Suppressor macrophage treated with lipopolysaccharide for 1 hour (primary cell): ENCODE measurements at regions not wholly inside any gene's neighbourhood (a gene's known extent, or its start where the extent isn't known, plus 50 kb on each side); places are given as distances from the start of the nearest gene placed in this dataset.
"Not testable (repeated sequence)": the region's sequence is repeated elsewhere in the genome, so short reads cannot be mapped to it uniquely, and the experiment has no call there.

Experiments
- DNase-seq, 3 donors: peaks; one replicate each; pipeline ENCODE4 v3.0.0-alpha.2; 2020 to 2022

DNA sequence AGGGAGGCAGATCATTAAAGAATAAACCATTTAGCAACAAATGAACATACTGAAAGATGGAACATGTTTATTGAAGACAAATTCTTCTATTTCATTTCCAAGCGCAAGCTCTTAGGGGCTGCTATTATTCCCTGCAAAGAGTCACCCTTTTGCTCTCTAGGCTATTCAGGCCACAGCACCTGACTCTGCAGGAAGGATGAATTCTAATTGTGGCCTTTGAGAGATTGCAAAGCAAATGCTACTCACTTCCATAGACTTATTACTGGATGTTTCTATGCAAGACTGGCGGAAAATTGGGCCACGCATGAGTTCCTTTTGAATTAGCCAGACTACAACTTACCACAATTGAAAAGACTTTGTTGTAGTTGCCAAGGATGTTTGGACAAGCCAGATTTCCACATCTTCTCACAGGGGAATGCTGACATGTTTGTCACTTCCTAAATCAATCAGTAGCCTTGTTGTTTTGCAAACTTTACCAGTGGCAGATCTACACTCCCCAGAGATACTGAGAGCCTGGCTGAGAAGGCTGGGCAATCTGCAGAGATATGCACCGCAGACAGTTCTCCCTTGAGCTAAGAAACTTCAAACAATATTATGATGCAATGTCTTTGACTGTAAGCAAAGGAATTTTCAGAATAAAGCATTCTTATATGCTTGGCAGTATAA, 334.3 kb upstream of the SYT1 start:
- DNase-seq: no peak

DNA sequence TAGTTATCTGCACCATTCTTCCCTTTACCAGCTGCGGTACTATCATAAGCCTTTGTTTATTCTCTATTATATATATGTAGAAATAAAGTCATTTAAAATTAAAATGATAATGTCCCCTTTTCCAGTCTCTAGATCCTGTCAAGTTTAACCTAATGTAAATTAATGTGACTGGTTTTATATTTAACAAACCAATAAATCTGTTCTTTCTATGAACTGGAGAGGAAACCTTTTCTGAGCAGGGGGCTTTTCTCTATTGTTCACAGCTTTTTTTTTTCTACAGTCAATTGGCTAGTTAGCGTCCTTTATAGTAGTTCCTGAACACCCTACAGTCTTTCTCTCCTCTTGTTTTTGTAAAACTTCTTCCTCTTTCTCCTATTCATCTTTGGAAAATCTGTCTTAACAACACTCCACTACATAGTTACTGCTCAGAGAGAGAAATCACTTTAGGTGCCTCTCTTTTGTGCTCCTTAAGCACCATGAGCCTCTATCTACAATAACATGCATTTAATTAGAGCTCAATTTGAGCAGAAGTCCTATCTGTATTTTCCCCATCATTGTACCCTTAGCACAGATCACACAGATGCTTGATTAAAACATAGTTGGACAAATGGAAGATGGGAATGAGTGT, 332.6 kb upstream of the SYT1 start:
- no peak for DNase-seq

DNA sequence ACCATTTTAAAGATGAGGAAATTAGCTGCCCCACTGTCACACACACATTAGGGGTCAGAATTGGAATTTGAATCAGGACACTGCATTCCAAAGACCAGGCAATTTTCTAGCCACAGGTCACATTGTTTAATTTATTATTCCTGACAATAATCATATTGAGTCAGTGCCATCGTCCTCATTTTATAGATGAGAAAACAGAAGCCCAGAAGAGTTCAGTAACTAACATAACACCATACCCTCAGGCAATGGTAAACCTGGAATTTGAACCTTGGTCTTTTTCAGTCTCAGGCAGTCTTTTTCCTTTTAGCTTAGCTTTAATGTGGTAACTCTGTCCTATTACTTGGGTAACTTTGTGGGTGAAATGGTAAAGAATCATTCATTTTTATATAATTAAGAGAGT, 330.3 kb upstream of the SYT1 start:
- DNase-seq: no peak

DNA sequence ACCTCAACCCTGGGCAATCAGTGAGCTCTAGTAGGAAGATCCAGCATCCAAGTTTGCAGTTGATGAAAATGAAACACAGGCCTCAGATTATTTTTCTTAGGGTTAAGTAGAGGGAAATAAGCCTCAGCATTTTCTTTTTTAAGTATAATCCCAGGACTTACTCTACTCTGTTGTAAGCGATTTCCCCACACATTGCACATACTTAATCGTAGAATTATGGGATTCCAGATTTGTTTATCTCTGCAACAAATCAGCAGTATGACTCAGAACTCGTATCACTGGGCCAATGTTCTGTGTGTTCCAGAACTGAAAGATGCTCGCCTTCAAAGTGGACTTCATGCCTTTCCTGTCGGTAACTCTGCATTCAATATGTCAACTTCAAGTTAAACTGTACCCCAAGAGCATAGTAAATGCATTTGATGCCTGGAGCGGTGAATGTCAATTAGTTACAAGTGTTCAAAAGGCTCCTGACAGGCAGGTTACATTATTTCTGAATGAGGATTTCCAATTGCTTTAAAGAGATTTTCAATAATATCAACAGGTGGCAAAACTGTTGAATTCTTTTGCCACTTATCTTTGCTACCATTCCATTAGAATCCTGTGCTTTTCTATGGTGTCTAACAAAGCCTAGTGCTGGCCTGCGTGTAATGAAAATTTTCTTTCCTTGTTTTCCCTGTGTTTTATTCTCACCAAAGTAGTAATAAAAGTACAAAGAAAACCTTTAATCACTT, 323.8 kb upstream of the SYT1 start:
- DNase-seq: no peak

DNA sequence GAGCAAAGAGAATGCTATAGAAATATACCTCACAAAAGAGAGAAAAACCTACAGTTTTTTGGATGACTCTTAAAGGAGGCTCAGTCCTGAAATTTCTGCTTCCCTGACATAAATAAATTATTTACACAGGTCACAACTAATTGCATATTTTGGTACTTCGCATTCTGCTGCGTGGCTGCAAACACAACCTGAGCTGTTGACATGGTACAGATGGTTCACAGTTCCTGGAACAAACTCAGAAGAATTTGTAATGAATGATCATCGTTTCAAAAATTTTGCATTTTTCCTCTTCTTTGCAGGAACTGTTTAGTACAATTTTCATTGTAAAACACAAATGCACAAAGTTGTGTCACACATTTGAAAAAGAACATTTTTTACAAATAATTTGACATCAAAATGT, 313.7 kb upstream of the SYT1 start:
- no peak for DNase-seq

DNA sequence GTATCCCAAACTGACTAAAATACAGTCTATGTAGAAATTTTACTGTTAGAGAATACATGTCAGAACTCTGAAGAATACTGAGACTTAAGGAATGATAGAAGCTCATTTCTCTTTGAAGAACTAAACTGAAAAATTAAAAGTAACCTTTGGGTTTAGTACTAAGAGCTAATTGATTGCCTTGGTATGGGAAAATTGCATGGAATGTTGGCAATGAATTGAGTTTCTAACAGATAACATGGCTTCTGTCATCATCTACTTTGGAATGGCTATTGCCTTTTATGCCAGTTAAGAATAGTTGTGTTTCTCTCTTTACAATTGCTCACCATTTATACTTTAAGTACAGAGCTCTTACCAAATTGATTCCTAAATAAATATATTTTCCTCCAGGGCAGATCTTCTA, 308.8 kb upstream of the SYT1 start:
- no peak for DNase-seq

DNA sequence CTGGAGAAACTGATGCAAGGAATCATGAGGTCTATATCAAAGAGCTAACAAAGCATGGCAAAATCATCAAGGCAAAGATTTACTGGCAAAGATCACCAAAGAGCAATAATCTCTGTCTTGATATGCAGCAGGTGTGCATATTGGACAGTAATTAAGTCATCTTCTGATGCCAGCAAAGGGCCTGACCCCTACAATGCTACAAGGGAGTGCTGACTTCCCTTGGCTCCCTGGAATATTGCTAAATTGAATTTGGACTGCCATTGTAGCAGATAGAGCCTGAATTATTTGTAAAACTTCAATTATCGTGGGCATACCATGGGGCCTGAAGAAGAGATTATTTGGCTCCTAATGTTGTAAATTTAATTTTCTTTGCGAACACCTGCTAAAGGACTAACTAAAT, 307.9 kb upstream of the SYT1 start:
- no peak for DNase-seq

DNA sequence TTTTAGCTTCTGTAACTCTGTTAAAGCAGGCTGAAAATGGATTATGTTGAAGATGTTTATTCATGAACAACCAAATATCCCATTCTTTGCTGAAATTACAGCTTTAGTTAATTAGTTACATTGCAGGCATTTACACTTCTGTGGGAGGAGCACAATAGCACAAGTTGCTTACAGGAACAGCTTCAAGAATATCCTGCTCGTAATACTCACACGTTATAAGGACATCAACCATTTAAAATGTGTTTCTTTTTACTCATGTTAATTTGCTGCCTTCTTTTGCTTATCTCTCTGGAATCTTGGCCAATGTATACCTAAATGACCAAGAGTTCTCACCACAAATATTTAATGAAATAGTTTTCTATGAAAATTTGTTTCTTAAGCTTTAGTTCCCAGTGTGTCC, 305.2 kb upstream of the SYT1 start:
- DNase-seq: no peak

DNA sequence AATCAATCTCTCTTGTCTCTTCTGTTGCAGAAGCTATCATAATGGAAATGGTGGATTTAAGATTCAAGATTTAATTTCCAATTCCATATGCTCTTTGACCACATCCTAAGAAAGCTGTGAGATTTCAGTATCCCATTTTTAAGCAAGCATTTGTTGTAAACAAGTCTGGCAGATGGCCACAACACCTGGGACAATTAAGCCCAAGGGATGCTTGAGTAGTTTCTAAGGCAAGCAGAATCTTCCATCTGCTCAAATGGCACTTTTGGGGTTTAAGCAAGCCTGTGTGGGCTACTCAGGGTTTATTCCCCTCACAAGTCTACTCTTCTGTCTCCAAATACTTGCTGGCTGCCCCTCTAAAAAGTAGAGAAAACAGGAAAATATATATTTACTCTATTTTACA, 304.7 kb upstream of the SYT1 start:
- DNase-seq: no peak

DNA sequence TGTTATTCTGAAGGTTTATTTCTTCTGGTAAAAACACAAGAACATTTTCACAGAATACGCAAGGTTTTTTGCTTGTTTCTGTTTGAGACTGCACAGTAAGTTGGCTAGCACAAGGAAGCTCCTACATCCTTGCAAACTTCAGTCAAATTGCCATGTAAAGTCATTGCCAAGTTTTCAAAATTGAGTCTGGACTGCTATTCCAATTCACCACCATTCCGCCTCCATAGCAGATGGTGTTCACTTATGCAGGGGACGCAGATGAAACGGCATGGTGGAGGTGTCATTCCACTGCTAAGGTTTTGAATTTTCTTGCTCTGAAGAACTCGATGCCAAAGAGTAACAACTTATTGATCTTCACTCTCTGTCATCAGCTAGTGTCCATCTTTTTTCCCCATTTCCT, 303.9 kb upstream of the SYT1 start:
- DNase-seq: no peak

DNA sequence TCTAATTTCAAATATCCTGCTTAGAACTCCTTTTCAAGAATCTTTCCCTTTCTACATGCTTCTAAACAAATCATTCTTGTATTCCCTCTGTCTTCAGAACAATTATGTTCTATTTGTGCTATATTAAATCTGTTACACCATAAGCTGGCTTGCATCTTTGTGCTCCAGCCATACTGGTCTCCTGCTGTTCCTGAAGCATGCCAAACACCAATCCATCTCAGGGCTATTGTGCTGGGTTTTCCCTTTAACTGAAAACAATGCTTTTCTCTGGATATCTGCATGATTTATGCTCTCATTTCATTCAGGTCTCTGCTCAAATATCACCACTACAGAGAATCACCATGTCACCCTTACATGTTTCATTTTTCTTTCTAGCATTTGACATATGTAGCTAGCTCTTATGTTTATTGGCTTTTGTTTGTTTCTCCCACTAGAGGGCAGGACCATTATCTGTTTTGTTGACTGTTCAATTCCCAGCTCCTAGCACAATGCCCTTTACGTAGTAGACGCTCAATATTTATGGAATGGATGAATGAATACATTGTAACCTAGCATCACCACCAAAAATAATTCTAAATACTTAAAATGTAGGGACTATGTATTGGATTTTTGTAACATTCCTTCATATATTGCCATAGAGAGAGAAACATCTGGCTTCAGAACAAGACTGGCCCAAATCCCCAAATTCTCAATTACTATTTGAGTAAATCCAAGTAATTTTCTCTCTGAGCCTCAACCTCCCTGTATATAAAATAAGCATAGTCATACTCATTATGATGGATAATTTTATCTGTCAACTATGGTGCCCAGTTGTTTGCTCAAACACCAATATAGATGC, 302.0 kb upstream of the SYT1 start:
- no peak for DNase-seq

DNA sequence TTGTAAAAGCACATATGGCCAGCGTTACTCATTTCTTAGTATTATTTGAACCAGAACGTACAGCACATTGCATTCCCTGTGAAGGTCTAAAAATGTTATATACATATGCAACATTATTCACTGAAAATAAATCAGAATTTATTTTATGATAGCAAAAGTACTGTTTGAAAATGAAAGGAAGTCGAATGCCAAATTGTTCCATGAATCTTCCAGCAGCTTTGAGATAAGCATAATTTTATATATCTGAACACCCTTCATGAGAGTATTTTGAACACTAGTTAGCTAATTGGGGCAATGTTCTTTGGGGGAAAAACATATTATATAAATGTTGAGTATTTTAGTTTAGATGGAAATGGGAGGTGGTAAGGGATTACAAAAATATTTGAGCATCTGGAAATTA, 300.7 kb upstream of the SYT1 start:
- DNase-seq: no peak

DNA sequence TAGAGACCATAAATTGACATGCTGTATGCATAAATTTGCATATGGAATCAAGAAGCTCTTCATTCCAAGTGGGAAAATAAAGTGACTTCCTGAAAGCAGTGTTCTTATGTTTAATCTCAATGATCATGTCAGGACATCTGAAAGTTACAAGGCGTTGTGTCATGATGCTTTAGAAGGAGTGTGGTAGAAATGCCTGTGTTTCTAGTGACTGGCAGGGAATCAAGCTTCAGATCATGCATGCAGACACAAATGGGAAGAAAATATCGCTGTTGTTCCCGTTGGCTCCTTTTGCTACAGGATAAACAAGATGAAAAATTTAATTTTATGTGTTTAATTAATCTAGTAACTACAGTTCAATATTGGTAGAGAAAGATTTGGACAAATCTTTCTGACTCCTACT, 298.1 kb upstream of the SYT1 start:
- DNase-seq: no peak

DNA sequence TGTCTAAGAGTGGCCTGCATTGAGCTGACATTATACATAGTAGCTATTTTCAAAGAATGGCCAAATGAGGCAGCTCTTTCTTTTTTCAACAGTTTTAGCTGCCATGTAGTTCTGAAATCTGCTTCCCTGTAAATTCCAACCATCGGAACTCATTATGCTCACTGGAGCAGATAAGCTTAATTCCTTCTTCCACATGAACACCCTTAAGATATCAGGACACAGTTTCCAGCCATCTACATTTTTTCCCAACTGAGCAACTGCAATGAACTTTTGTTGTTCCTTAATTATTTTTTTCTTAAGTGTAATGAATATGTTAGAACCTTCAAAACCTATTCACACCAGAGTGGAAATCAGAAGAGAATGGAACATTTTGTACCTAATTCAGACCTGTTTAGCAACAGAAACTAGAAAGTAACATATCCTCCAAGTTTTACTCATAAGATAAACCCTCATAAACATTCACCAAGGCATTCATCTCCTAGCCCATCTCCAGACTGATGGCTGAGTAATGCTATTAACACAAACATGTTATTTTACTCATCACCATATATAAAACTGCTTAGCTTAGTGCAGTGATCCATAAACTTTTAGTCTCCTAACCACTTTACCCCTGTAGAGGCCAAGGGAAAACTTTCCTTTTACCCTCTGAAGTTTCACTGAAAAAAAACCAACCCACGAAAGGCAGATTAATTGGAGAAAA, 296.1 kb upstream of the SYT1 start:
- DNase-seq: no peak

DNA sequence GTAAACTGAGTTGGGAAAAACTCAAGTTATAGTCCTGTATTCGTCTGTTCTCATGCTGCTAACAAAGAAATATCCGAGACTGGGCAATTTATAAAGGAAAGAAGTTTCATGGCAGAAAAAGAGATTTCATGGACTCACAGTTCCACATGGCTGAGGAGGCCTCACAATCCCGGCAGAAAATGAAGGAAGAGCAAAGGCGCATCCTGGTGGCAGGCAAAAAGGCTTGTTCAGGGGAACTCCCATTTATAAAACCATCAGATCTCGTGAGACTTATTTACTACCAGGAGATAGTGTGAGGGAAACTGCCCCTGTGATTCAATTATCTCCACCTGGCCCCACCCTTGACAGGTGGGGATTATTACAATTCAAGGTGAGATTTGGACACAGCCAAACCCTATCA, 292.6 kb upstream of the SYT1 start:
- no peak for DNase-seq

DNA sequence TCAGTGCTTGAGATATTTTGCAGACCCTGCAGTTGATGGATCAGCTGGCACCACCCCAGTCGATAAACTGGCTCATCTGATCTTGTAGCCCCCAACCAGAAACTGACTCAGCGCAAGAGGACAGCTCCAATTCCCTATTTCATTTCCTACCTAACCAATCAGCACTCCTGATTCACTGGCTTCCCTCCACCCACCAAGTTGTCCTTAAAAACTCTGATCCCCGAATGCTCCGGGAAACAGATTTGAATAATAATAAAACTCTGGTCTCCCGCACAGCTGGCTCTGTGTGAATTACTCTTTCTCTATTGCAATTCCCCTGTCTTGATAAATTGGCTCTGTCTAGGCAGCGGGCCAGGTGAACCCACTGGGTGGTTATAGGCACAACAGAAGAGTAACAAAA, 289.4 kb upstream of the SYT1 start:
- DNase-seq: not testable (repeated sequence)

DNA sequence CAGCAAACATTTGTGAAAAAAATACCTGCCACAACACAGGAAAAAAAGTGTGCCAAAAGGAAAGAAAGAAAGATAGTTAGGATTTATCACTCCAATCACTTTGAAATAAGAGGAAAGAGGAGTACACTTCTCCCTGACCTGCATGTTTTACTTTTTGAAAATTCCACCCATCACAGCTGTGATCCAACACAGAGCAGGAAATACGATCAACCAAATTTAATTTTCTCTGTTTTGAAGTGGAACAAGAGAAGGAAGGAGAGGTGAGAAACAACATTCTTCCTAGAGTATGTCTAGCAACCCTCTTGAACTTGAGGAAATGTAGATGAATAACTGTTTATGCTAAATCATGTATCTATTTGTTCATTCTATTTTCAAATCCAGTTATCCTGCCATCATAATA, 284.7 kb upstream of the SYT1 start:
- DNase-seq: no peak

DNA sequence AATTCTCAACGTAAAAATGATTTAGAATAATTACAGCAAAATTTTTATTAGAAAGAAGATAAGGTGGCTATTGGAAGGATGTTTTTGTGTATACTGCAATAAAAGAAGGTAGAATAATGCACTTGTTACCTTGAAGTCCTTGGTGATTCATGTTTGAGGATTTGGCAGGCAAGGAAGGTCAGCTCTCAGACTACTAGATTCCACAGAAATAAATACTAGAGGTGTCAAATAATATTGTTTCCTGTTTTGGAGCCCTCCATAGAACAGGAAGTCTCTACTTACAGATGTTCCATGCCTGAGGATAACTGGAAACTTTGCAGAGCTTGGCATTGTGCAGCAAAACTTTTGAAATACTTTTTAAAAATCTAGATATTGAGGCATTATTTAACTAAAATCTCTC, 284.3 kb upstream of the SYT1 start:
- no peak for DNase-seq

DNA sequence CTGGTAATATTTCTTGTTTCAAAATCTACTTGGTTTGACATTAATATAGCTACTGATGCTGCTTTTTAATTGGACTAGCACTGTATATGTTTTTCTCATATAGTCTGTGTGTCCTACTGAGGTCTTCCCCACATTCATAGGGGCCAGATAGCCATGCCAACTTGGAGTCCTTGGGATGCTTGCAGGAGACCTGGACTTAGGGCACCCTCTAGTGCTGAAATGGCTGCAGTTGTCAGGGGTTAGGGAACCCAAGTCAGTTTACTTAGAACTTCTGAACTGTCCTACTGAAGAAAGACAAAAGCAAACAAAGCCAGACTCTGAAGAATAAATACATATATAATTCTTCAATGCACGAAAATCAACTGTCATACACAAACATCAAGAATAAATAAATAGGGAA, 279.9 kb upstream of the SYT1 start:
- peak in 1 of 3 donors; percentile 6 for DNase-seq

DNA sequence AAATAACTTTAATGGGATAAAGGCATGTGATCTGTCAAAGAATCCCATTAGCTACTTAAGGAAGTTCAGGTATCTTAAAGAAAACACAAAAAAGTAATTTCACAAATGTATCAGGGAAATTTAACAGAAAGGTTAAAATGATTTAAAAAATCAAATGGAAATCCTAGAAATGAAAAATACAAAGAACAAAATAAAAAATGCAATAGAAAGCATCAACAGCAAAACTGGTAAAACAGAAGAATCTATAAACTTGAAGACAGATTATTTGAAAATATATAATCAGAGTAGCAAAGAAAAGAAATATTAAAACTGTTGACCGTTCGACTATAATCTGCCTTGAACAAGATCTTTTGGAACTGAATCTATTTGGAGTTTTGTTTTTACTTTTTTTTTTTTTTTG, 279.4 kb upstream of the SYT1 start:
- DNase-seq: no peak

DNA sequence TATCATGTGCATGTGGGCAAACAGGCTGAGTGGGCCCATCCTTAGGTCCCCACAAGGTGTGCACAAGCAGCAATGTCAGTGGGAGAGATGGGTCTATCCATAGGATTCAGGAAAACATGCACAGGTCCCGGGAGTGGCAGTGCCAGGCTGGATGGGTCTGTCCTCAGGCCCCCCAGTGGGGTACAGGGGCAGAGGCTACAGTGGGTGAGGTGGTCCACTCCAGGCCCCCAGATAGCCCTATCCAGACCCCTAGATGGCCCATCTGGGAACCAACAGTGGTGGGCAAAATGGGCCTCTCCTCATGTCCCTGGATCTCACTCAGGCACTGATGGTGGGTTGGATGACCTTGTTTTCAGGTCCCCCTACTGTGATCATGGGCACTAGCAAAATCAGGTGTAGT, 277.8 kb upstream of the SYT1 start:
- no peak for DNase-seq

DNA sequence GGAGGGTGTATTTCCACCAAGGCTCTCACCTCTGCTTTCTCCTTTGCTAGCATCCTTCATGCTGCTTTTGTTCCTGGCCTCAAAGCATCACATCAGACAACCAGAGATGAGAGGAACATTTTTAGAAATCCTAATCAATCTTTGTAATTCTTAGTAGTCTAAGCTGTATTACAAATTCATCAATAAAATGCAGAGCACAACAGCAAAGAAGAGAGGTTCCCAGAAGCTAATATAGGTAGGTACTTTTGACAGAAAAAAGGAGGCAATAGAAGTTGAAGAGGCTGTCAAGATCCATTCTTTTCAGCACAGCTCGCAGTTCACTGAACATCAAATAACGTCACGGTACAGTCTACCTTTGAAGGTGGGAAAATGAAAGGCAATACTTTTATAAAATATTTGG, 265.2 kb upstream of the SYT1 start:
- no peak for DNase-seq

DNA sequence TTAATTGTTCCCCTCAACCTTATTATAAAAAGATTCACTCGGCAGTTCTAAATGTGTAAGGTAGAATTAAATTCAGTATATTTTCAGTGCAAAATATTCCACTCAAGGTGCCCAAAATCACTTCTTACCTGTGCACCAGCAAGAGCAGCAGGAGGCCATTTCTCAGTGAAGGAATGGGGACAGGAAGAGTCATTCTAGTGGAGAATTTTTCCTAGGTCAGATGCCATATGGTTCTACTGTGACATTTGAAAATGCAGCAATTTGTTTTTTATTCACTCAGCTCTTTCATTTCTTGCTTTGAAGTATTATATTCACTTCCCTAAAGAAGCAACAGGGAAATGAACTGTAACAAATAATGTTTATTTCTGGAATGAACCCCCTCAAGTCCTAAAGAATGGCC, 264.0 kb upstream of the SYT1 start:
- no peak for DNase-seq
